ENCODE measurements at regions not wholly inside any gene's neighbourhood (a gene's known extent, or its start where the extent isn't known, plus 50 kb on each side); places are given as distances from the start of the nearest gene placed in this dataset.

GRCh38 chr12:123077298-123078119 lies 73.4 kb downstream of the PITPNM2 start:
- DNase-seq (ENCODE audit: low read depth): no peak
- no peaks in the 10 kb centered on the region for H3K27me3 ChIP-seq (replicated peaks; ENCODE audit: control insufficient read depth, insufficient read depth, low read length)

GRCh38 chr12:123076604-123077297 lies 74.1 kb downstream of the PITPNM2 start:
- H3K9me3 ChIP-seq (ENCODE audit: control insufficient read depth, low read length): no peaks in the 10 kb centered on the region
- peaks cover 13% of the 10 kb centered on the region for H3K4me1 ChIP-seq (ENCODE audit: control insufficient read depth, insufficient read depth, low read length)
- DNase-seq (ENCODE audit: low read depth): peak; percentile 8
- H3K9ac ChIP-seq (ENCODE audit: low read length): no peak overlapping the region
- no peaks in the 10 kb centered on the region for H3K27me3 ChIP-seq (replicated peaks; ENCODE audit: control insufficient read depth, insufficient read depth, low read length)
- no peak overlapping the region for H3K4me3 ChIP-seq (ENCODE audit: low read length)
- no peaks in the 10 kb centered on the region for H3K36me3 ChIP-seq (ENCODE audit: control insufficient read depth, insufficient read depth, low read length, severe bottlenecking)

More at GRCh38 chr12:123077298-123078119, 73.4 kb downstream of the PITPNM2 start:
- no peaks in the 10 kb centered on the region for H3K9me3 ChIP-seq (ENCODE audit: control insufficient read depth, low read length)
- H3K9ac ChIP-seq (ENCODE audit: low read length): no peak overlapping the region
- no peaks in the 10 kb centered on the region for H3K36me3 ChIP-seq (ENCODE audit: control insufficient read depth, insufficient read depth, low read length, severe bottlenecking)
- H3K4me1 ChIP-seq (ENCODE audit: control insufficient read depth, insufficient read depth, low read length): peaks cover 13% of the 10 kb centered on the region
- no peak overlapping the region for H3K4me3 ChIP-seq (ENCODE audit: low read length)

GRCh38 chr12:123075646-123076171 lies 75.2 kb downstream of the PITPNM2 start:
- Histone ChIP-seq H3K4me1 (ENCODE audit: control insufficient read depth, insufficient read depth, low read length) (peaks cover 19% of the 10 kb centered on the region), H3K36me3 (ENCODE audit: control insufficient read depth, insufficient read depth, low read length, severe bottlenecking) (no peaks in the 10 kb centered on the region), H3K9ac (ENCODE audit: low read length) (no peak overlapping the region), H3K4me3 (ENCODE audit: low read length) (no peak overlapping the region), H3K9me3 (ENCODE audit: control insufficient read depth, low read length) (no peaks in the 10 kb centered on the region), H3K27me3 (replicated peaks; ENCODE audit: control insufficient read depth, insufficient read depth, low read length) (no peaks in the 10 kb centered on the region)
- DNase-seq (ENCODE audit: low read depth): peak; percentile 81

- peak; percentile 53 for DNase-seq (ENCODE audit: low read depth)
- H3K9ac ChIP-seq (ENCODE audit: low read length): no peak overlapping the region
- H3K9me3 ChIP-seq (ENCODE audit: control insufficient read depth, low read length): no peaks in the 10 kb centered on the region
- no peaks in the 10 kb centered on the region for H3K36me3 ChIP-seq (ENCODE audit: control insufficient read depth, insufficient read depth, low read length, severe bottlenecking)
- H3K4me3 ChIP-seq (ENCODE audit: low read length): no peak overlapping the region
- peaks cover 22% of the 10 kb centered on the region for H3K4me1 ChIP-seq (ENCODE audit: control insufficient read depth, insufficient read depth, low read length)
- no peaks in the 10 kb centered on the region for H3K27me3 ChIP-seq (replicated peaks; ENCODE audit: control insufficient read depth, insufficient read depth, low read length)
These were observed 75.7 kb downstream of the PITPNM2 start for GRCh38 chr12:123075087-123075645.

GRCh38 chr12:123073962-123074801 lies 76.7 kb downstream of the PITPNM2 start:
- H3K9me3 ChIP-seq (ENCODE audit: control insufficient read depth, low read length): no peaks in the 10 kb centered on the region
- H3K4me3 ChIP-seq (ENCODE audit: low read length): no peak overlapping the region
- DNase-seq (ENCODE audit: low read depth): no peak
- H3K27me3 ChIP-seq (replicated peaks; ENCODE audit: control insufficient read depth, insufficient read depth, low read length): no peaks in the 10 kb centered on the region
- no peaks in the 10 kb centered on the region for H3K36me3 ChIP-seq (ENCODE audit: control insufficient read depth, insufficient read depth, low read length, severe bottlenecking)
- H3K9ac ChIP-seq (ENCODE audit: low read length): no peak overlapping the region
- peaks cover 22% of the 10 kb centered on the region for H3K4me1 ChIP-seq (ENCODE audit: control insufficient read depth, insufficient read depth, low read length)

GRCh38 chr12:123073292-123073691 lies 77.6 kb downstream of the PITPNM2 start:
- Histone ChIP-seq H3K9ac (ENCODE audit: low read length) (no peak overlapping the region), H3K4me1 (ENCODE audit: control insufficient read depth, insufficient read depth, low read length) (peaks cover 22% of the 10 kb centered on the region), H3K9me3 (ENCODE audit: control insufficient read depth, low read length) (no peaks in the 10 kb centered on the region), H3K4me3 (ENCODE audit: low read length) (no peak overlapping the region), H3K27me3 (replicated peaks; ENCODE audit: control insufficient read depth, insufficient read depth, low read length) (no peaks in the 10 kb centered on the region), H3K36me3 (ENCODE audit: control insufficient read depth, insufficient read depth, low read length, severe bottlenecking) (no peaks in the 10 kb centered on the region)
- no peak for DNase-seq (ENCODE audit: low read depth)

- Histone ChIP-seq H3K27me3 (replicated peaks; ENCODE audit: control insufficient read depth, insufficient read depth, low read length) (no peaks in the 10 kb centered on the region), H3K4me3 (ENCODE audit: low read length) (no peak overlapping the region), H3K9ac (ENCODE audit: low read length) (no peak overlapping the region), H3K4me1 (ENCODE audit: control insufficient read depth, insufficient read depth, low read length) (peaks cover 22% of the 10 kb centered on the region), H3K36me3 (ENCODE audit: control insufficient read depth, insufficient read depth, low read length, severe bottlenecking) (no peaks in the 10 kb centered on the region), H3K9me3 (ENCODE audit: control insufficient read depth, low read length) (no peaks in the 10 kb centered on the region)
- no peak for DNase-seq (ENCODE audit: low read depth)
These were observed 79.0 kb downstream of the PITPNM2 start for GRCh38 chr12:123071857-123072256.

- Histone ChIP-seq H3K4me3 (ENCODE audit: low read length) (no peak overlapping the region), H3K9me3 (ENCODE audit: control insufficient read depth, low read length) (no peaks in the 10 kb centered on the region), H3K27me3 (replicated peaks; ENCODE audit: control insufficient read depth, insufficient read depth, low read length) (no peaks in the 10 kb centered on the region), H3K36me3 (ENCODE audit: control insufficient read depth, insufficient read depth, low read length, severe bottlenecking) (no peaks in the 10 kb centered on the region), H3K9ac (ENCODE audit: low read length) (no peak overlapping the region), H3K4me1 (ENCODE audit: control insufficient read depth, insufficient read depth, low read length) (peaks cover 22% of the 10 kb centered on the region)
- no peak for DNase-seq (ENCODE audit: low read depth)
These were observed 79.6 kb downstream of the PITPNM2 start for GRCh38 chr12:123071099-123071800.

GRCh38 chr12:123070267-123071081 lies 80.4 kb downstream of the PITPNM2 start:
- H3K27me3 ChIP-seq (replicated peaks; ENCODE audit: control insufficient read depth, insufficient read depth, low read length): no peaks in the 10 kb centered on the region
- no peaks in the 10 kb centered on the region for H3K9me3 ChIP-seq (ENCODE audit: control insufficient read depth, low read length)
- H3K4me1 ChIP-seq (ENCODE audit: control insufficient read depth, insufficient read depth, low read length): peaks cover 18% of the 10 kb centered on the region
- DNase-seq (ENCODE audit: low read depth): no peak
- H3K9ac ChIP-seq (ENCODE audit: low read length): no peak overlapping the region
- no peak overlapping the region for H3K4me3 ChIP-seq (ENCODE audit: low read length)
- no peaks in the 10 kb centered on the region for H3K36me3 ChIP-seq (ENCODE audit: control insufficient read depth, insufficient read depth, low read length, severe bottlenecking)

All from adipocyte (in vitro differentiated cells).